ENCODE measurements at regions not wholly inside any gene's neighbourhood (a gene's known extent, or its start where the extent isn't known, plus 50 kb on each side); places are given as distances from the start of the nearest gene placed in this dataset.
"Not testable (repeated sequence)": the region's sequence is repeated elsewhere in the genome, so short reads cannot be mapped to it uniquely, and the experiment has no call there.

DNA sequence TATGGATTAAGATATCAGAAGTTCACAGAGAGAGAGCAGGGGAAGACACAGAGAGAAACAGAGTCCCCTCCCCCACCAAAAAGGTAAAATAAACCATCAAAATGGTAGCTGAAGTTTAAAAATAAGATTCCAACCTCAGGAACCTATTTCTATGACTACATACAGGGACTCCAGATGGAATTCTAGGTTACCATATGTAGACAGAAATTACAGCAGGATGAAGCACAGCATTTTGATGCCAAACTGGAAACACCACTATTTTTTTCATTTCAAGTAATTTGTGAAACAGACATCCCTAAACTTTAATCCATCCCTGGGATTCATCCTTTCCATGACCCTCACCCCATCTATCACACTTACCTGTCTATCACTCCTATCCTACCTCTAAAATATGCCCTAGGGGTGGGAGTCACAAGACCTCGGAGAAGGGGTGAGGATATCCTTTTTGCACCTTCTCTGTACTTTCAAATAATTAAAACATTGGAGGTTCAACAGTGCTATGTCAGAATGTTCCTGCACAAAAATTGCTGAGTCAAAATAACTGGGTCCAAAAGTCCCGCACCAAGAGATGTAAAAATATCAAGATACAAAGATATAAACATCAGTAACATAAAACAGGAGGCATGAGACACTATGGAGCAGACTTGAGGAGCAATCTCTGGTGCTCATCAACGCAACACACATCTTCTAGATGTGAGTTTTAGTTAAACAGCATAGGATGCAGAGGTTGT is 344.5 kb upstream of the RASGEF1B start:
- no peak for DNase-seq (ENCODE audit: low spot score)

DNA sequence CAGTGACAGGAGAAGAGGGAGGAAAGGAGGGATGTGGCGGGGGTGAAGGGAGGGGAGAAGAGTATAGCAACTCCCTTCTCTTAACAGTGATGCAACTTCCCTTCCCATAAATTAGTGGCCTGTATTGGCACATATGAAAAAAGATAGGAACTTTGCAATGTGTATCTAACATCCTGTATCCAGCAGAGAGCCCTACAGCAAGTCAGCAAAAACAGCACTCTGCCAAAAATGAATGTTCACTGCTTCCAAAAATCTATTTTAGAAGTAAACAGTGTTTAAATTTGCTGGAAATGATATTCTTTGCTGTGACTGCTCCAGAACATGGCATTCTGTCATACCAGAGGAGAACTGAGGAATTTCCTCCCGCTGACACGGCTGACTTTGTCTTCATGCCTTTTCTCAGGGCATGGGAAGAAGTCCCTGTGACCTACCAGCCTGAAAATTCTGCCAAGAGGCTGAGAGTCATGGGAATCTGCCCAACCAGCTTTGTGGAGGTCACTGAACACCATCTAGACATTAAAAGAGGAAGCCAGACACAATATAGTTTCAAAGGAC is 343.4 kb upstream of the RASGEF1B start:
- no peak for DNase-seq (ENCODE audit: low spot score)

DNA sequence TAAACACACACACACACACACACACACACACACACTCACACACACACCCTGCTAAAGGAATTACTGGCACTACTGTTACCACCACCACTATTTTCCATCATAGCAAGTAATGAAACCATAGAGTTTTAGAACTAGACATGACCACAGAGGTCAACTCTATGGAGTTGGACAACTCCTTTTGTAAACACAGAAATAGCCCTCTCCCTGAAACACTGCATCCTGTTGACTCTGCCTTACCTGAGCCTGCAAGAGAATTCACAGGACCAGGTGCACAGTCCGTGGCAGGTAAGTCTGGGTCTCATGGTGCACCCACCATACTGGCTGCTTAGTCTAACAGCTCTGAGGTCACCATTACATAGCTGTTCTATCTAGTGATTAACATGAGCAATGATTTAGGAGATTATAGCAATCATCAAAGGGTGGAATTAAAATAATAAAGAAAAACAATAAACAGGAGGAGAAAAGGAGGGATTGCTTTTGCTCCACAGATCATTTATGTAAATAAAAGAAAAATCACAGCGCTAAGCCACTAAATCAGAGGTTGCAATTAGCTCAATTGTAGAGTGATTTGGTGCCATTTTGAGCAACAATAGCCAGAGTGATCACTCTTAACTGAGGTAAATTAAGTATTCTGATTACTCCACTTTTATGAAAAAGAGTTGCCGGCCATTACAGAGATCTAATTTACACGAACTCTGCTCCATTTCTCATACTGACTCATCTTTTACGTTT is 340.0 kb upstream of the RASGEF1B start:
- DNase-seq (ENCODE audit: low spot score): no peak

DNA sequence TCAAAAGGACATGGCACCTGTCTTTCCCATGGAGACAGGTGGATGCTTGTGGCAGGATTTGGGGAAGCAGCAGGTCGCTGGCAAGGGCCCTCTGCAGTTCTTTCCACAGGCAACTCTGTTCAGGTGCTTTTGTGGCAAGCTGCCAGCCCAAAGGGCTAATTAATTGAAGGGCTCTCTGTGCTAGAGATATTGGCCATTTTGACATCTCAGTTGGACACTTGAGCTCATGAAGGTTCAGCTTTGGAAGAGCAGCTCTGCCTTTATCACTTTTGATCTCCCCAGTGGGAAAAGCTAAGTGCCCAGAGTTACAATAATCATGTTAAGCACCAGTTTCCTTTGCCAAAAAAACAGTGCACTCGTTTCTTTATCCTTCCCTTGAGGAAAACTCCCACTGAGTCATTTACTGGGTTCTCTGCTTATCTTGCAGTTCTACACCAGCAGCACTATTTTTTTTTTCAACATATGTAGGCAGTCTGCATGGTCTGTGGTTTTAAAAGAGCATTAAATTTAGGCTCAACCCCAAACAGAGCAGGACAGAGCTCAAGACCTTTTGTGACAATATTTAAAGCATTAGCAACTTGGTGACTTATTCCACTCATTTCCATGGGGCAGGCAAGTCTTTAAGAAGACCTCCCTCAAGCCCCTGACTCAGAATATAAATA is 336.4 kb upstream of the RASGEF1B start:
- DNase-seq (ENCODE audit: low spot score): no peak

DNA sequence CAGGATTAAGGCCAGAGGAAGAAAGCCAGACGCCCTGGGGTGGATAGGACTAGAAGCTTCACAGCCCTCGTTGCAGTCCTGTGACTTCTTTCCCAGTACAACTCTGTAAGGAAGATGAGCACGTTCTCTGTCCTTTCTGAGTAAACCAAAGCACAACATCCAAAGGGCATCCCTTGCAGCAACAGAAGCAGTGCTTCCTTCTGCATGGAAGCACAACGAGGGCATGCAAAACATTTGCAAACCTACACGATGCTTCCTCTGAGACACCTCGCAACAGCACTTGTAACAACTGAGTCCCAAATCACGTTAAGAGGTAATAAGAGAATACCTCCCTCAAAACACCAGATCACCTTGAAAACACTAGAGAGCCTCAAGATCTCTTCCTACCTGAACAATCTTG is 335.7 kb upstream of the RASGEF1B start:
- DNase-seq (ENCODE audit: low spot score): no peak

DNA sequence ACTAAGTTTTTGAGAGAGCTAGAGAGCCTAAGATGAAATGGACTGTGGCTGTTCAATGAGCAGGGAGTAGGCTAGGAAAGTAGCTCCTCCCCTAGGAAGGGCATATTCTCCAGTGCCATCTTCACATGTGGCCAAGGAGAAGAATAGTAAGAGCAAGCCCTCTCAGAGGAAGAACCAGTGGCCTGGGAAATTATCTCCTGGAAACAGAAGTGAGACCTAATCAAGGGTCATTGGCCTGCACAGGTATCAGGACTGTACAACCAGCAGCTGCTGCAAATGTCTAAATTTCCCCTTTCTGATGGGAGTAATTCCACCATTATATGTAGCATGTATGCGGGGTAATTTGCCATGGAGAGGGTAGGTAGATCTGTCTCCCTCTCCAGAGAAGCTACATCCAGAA is 334.8 kb upstream of the RASGEF1B start:
- no peak for DNase-seq (ENCODE audit: low spot score)

DNA sequence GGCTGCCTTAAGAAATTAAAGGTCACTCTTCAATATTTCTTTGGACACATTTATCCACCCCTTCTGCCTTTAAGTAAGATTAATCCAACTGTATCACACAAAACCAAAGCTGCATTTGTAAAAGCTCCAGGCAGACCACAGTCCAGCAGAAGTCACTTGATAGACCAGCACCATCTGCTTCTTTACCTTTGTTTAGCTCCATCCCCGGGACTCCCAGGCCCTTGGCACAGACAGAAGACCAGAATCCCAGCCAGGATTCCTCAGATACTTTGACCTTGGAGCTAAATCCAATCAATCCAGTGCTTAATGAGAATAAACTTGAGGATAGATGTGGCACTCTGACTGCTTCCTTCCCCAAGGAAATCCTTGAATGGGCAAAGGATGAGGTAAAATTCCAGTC is 333.1 kb upstream of the RASGEF1B start:
- no peak for DNase-seq (ENCODE audit: low spot score)

DNA sequence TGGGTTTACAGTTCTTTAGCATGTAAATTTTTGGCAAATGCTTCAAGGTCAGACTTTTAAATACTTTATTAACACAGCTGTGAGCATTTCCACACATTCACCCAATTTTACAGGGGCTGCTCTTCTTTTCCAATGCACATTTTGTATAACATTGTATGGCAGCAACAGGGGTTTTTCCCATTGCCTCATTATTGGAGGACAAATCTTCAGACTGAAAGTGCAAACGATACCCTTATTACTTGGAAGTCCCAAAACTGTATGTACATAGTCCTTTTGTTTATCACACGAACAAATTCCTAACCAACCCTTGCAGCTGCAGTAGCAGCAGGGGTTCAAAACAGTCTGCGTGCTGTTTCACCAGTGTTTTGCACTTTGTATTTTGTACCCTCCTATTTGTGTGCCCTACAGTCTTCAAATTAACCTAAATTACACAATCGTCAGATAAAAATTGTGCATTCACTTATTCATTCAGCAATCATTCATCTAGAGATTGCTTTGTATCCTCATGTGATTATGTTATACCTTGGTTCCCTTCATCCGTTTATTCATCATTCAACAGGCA is 330.7 kb upstream of the RASGEF1B start:
- DNase-seq (ENCODE audit: low spot score): no peak

DNA sequence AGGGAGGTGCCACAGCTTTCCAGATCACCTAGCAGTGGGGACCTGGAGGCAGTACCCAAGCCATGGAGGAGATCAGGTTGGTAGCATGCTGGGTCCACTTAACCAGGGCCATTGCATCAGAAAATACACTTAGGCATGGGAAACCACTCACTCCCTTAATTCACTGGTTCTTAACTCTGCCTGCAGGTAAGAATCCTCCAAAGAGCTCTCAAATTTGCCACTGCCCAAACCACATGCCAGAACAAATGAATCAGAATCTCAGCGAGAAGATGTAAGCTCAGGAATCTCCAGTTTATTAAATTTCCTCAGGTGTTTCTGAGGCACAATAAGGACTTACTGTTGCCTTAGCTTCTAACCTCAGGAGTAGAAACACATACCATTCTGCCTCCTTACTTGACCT is 327.7 kb upstream of the RASGEF1B start:
- DNase-seq (ENCODE audit: low spot score): no peak

DNA sequence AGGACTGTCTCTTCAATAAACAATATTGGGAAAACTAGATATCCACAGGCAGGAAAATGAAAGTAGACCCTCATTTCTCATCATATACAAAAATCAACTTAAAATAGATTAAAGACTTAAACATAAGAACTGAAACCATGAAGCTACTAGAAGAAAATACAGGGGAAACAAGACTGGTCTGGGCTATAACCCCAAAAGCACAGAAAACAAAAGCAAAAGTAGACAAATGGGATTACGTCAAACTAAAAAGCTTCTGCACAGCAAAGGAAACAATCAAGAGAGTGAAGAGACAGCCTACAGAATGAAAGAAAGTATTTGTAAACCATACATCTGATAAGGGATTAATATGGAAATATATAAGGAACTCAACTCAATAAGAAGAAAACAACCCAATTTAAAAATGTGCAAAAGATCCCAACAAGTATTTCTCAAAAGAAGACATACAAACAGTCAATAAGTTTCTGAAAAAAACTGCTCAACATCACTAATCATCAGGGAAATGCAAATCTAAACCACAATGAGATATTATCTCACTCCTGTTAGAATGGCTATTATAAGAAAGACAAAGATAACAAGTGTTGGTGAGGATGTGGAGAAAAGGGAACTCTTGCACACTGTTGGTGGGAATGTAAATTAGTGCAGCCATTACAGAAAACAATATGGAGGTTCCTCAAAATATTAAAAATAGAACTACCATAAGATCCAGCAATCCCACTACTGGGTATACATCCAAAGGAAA is 325.3 kb upstream of the RASGEF1B start:
- DNase-seq (ENCODE audit: low spot score): no peak

DNA sequence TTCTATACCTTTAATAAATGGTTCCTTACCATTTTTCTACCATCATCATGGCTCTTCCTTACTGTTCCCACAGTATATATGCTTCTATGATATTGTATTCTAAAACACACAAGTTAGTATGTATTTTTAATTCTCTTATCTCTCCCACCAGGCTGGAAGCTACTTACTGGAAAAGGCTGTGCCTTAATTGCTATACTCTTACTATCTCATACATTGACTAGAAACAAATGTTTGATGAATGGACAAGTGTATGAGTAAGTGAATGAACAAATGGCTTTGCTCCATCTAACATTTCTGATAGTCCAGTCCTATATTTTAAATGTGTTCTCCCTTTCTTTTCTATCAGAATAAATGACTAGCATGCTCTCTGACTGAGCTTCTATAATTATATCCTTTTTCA is 320.8 kb upstream of the RASGEF1B start:
- DNase-seq (ENCODE audit: low spot score): no peak

DNA sequence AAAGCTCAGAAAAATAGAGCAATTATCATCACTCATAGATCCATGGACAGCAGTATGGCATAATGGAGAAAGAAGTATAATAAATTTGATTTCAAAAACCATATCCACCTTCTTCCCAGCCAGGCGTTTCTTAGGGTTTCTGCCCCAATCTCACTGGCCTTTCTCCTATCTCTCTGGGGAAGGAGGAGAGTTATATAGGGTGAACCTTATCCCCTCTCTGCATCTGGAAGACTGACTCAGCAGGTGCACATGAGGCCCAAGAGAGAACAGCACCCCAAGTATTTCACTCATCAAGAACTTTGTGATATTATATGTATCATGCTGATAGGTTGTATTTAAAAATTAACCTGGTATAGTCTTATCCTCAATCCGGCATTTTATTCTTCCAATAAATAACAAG is 318.8 kb upstream of the RASGEF1B start:
- no peak for DNase-seq (ENCODE audit: low spot score)

DNA sequence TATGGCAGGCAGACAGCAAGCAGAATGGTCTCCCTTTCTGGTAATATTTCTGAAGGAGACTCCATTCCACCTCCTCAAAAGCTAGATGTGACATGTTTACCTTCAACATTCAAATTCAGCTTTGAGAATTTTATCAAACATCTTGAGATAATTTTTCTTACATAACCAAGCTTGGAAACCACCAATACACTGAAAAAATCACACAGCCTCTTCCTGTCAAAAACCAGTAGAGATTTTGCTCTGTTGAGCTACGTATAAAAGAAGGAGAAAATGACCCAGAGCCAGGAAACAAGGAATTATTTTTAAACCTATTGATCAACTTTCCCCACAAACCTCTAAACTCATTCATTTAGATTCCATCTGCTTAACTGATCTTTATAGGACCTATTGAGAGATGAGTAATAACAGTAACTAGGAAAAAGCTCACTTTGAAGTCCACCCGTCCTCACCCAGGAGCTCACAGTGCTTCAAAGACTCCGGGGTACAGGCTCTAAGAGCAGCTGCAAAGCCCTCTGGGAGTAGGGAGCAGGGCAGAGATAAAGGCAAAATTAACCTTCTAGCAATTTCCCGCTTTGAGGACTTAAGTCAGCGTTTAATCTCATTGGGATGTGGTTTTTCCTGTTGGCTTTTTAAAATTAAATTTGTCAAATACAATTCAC is 318.2 kb upstream of the RASGEF1B start:
- no peak for DNase-seq (ENCODE audit: low spot score)

DNA sequence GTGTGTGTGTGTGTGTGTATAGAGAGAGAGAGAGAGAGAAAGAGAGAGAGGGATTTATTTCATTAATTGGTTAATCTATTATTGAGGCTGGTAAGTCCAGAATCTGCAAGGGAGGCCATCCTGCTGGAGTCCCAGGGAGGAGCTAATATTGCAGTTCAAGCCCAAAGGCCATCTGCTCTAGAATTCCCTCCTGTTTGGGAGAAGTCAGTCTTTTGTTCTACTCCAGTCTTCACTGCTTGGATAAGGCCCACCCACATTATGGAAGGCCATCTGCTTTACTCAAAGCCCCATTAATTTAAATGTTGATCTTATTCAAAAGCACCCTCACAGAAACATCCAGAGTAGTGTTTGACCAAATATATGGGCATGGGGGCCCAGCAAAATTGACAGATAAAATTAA is 317.5 kb upstream of the RASGEF1B start:
- no peak for DNase-seq (ENCODE audit: low spot score)

DNA sequence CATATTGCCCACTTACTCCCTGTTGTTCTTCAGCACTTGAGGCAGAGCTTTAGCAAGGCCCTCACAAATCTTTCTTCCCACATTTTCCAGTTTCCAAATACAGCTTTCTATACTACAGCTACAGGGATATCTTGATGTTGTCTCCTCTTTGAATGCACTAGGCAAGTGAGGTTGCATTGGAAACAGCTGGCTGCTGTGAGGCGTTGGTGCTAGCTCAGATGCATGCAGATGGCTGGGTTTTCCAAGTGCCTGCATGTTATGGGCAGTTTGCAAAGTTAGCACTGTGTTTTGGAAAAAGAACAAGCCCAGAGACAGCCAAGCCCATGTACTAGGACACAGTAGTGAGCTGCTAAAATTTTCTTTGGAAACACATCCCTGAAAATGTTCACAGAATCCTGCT is 315.1 kb upstream of the RASGEF1B start:
- no peak for DNase-seq (ENCODE audit: low spot score)

DNA sequence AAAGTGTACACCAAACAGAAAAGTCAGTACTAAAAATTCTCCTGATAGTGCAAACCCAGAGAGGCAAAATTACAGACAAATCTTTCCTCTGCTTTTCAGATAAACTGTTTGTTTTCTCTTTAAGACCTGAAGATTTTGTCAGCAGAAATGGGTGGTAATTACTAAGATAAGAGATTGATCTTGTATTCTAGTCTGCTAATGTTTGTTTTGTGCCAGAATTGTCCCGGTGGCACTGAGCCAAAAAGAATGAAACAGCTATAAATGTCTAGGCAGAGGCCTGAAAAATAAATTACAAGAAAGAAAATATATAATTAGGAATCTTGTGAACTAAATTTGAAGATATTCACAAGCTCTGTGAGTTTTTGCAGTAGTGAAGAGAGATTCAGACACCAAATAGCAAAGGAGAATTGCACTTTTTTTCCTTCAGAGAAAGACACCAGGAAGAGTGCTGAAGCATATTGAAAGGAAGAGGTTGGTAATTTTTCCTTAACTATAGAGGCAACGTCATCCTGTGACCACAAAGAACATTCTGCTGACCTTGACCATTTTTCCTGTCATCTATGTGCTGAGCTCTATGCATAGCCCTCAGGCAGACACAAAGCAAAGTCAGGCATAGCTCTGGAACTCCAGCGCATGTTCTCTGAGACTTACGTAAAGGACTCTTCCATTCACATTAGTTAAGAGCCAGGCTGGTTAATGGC is 314.5 kb upstream of the RASGEF1B start:
- no peak for DNase-seq (ENCODE audit: low spot score)

DNA sequence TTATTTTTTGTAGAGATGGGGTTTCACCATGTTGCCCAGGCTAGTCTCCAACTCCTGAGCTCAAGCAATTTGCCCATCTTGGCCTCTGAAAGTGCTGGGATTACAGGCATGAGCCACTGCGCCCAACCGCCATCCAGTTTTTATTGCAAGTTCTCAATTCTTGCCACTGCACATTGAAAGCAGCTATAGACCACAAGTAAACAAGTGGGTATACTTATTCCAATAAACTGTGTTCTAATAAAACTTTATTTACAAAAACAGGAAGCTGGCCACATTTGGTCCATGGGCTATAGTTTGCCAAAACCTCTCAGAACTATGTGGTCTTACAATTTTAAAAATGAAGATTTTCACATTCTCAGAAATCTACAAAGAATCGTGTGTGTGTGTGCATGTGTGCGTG is 313.6 kb upstream of the RASGEF1B start:
- DNase-seq (ENCODE audit: low spot score): no peak

DNA sequence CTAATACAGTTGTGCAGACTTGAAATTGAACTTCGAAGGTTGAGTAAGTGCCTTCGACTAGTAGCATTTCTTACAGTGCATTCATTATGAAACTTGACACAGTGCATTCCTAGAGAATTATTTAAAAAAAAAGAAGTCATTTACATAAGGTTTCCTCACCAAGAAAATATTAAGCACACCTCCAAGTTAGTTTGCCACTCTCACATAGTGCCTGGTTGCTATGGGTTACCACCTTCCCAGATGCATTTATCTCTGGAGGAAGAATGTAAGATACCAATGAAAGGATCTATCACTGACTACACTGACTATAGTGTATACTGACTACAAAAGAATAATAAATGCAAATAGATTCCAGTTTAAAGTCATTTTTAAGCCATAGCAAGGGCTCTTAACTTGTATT is 311.9 kb upstream of the RASGEF1B start:
- DNase-seq (ENCODE audit: low spot score): no peak

DNA sequence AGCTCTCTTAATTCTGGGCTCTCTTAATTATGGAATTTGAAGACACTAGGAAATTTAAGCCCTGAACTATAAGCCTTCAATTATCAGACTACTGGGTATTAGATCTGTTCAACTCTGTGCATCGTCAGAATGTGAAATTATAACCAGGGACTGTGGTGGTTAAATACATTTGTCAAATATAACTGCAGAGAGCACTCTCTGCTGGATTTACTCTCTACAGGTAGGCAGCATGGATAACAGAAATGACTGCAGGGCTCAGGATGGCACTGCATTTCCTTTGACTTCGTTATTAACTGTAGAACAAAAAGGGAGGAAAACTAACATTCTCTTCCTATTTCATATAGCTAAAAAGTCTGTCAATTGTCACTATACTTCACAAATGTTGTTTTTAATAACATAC is 310.1 kb upstream of the RASGEF1B start:
- DNase-seq (ENCODE audit: low spot score): no peak

DNA sequence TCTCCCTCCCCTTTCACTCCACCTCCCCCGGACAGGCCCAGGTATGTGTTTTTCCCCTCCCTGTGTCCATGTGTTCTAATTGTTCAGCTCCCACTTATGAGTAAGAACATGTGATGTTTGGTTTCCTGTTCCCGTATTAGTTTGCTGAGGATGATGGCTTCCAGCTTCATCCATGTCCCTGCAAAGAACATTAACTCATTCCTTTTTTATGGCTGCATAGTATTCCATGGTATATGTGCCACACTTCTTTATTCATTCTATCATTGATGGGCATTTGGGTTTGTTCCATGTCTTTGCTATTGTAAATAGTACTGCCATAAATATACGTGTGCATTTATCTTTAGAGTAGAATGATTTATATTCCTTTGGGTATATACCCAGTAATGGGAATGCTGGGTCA is 306.0 kb upstream of the RASGEF1B start:
- not testable (repeated sequence) for DNase-seq (ENCODE audit: low spot score)

DNA sequence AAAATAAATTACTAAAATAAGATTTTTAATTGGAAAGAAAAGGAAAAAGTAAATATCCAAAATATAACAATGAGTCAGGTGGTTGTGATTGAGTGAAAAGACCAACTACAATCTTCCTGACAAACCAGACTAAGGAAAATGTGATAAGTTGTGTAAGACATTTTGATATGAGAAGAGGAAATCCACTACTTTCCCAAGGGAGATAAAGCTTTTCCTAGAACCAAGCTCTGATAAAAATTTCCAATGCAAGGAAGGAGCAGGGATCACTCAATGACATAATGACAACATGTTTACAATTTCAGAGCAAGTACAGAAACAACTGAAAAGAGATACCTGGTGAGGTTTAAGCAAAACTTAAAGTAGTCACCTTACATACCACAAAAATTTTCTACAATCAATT is 305.1 kb upstream of the RASGEF1B start:
- no peak for DNase-seq (ENCODE audit: low spot score)

All from hepatic stellate cell (primary cell).